Gastrocnemius medialis (tissue), 4 donors: ENCODE measurements at regions not wholly inside any gene's neighbourhood (a gene's known extent, or its start where the extent isn't known, plus 50 kb on each side); places are given as distances from the start of the nearest gene placed in this dataset.
A peak's percentile ranks its signal among the peaks of the same experiment; 100 is the strongest.

Experiments used
- ATAC-seq, 2 donors: fragments of 150-250 bp; one replicate each; pipeline ENCODE4 v1.9.1; 2016
- DNase-seq, 2 donors: peaks; one replicate each; pipeline ENCODE4 v3.0.0-alpha.2; 2019
- H3K27ac ChIP-seq, 4 donors: fragments of 200-600 bp; sonication (generic); 1 replicate in 1 of 4; 2 replicates in 3 of 4; pipeline ENCODE4 v1.5.1; 2016 to 2018; ENCODE audit warnings: mild to moderate bottlenecking in 2 of 4, moderate library complexity in 1 of 4
- H3K27me3 ChIP-seq, 3 donors: fragments of 200-600 bp; sonication (generic) in 2 of 3; 1 replicate in 1 of 3; 2 replicates in 2 of 3; pipeline versions ENCODE4 v1.5.1 to v1.6.0; 2016 to 2019; ENCODE audit warnings: mild to moderate bottlenecking in 1 of 3, moderate library complexity in 1 of 3
- H3K36me3 ChIP-seq, 2 donors: fragments of 200-600 bp; sonication (generic) in 1 of 2; one replicate each; pipeline ENCODE4 v1.5.1; 2017 to 2018
- H3K4me1 ChIP-seq, 2 donors: fragments of 200-600 bp; sonication (generic) in 1 of 2; one replicate each; pipeline ENCODE4 v1.5.1; 2016 to 2017; ENCODE audit warnings: mild to moderate bottlenecking in 2 of 2
- H3K4me3 ChIP-seq, 4 donors: fragments of 200-600 bp; sonication (generic) in 3 of 4; 1 replicate in 1 of 4; 2 replicates in 3 of 4; pipeline ENCODE4 v1.5.1; 2016 to 2019; ENCODE audit warnings: mild to moderate bottlenecking in 2 of 4
- H3K9me3 ChIP-seq, 3 donors: fragments of 200-600 bp; sonication (generic) in 2 of 3; 1 replicate in 1 of 3; 2 replicates in 2 of 3; pipeline ENCODE4 v1.5.1; 2016 to 2019
- POLR2A ChIP-seq, 2 donors: fragments of 450-650 bp; IDR thresholded peaks; one replicate each; pipeline ENCODE4 v1.6.1; 2017; ENCODE audit warnings: antibody characterized with exemption in 2 of 2, mild to moderate bottlenecking in 2 of 2, moderate library complexity in 2 of 2
- in situ Hi-C, 4 donors: fragments of 200-750 bp; cut with MboI; loops; one replicate each; pipeline versions ENCODE4 v1.15.0 to v1.8.0; 2017; ENCODE audit warnings: low sequenced_read_pairs in 4 of 4
- intact Hi-C: fragments of 100-400 bp; cut with DNase I; formaldehyde crosslinking; loops from one replicate; pipeline ENCODE4 v1.15.1; 2023; ENCODE audit warnings: low total_unique reads
- TF ChIP-seq, protein P1 (sequence below), 5 experiments: fragments of 450-650 bp in 3 of 5; fragments of 200-600 bp in 2 of 5; sonication (generic) in 2 of 5; IDR thresholded peaks in 4 of 5; conservative IDR thresholded peaks in 1 of 5; 1 replicate in 4 of 5; 2 replicates in 1 of 5; pipeline ENCODE4 v1.5.1; 2016 to 2019; ENCODE audit warnings: antibody characterized with exemption in 5 of 5, mild to moderate bottlenecking in 3 of 5, moderate library complexity in 3 of 5

- intact Hi-C loops = no loop called here
- Histone ChIP-seq H3K4me1 (peaks cover 15% of the 10 kb centered on the region in 2 donors), H3K27ac (peak overlapping the region in 2 of 4 donors; percentile 20 to 33), H3K9me3 (no peaks in the 10 kb centered on the region), H3K36me3 (no peaks in the 10 kb centered on the region), H3K4me3 (no peak overlapping the region), H3K27me3 (no peaks in the 10 kb centered on the region)
- DNase-seq (no peak), ATAC-seq (peak in 1 of 2 donors; percentile 55)
- TF ChIP-seq, protein P1, sequence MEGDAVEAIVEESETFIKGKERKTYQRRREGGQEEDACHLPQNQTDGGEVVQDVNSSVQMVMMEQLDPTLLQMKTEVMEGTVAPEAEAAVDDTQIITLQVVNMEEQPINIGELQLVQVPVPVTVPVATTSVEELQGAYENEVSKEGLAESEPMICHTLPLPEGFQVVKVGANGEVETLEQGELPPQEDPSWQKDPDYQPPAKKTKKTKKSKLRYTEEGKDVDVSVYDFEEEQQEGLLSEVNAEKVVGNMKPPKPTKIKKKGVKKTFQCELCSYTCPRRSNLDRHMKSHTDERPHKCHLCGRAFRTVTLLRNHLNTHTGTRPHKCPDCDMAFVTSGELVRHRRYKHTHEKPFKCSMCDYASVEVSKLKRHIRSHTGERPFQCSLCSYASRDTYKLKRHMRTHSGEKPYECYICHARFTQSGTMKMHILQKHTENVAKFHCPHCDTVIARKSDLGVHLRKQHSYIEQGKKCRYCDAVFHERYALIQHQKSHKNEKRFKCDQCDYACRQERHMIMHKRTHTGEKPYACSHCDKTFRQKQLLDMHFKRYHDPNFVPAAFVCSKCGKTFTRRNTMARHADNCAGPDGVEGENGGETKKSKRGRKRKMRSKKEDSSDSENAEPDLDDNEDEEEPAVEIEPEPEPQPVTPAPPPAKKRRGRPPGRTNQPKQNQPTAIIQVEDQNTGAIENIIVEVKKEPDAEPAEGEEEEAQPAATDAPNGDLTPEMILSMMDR (IDR thresholded peaks at IDR 0.05 in 4 of 5, conservative IDR thresholded peaks at IDR 0.05 in 1 of 5) = no peak
- no peak for TF ChIP-seq POLR2A (IDR thresholded peaks at IDR 0.05)
- in situ Hi-C loops = no loop called here
Observed at GRCh38 chr2:147373800-147374422, 470.9 kb upstream of the ACVR2A start.

GRCh38 chr2:147368306-147368705, 476.5 kb upstream of the ACVR2A start:
- Histone ChIP-seq H3K9me3 (no peaks in the 10 kb centered on the region), H3K4me1 (peaks cover 0 to under 1% of the 10 kb centered on the region in 2 donors), H3K27me3 (no peaks in the 10 kb centered on the region), H3K4me3 (no peak overlapping the region), H3K36me3 (no peaks in the 10 kb centered on the region), H3K27ac (no peak overlapping the region)
- TF ChIP-seq, protein P1 (IDR thresholded peaks at IDR 0.05 in 4 of 5, conservative IDR thresholded peaks at IDR 0.05 in 1 of 5) = no peak
- no peak for TF ChIP-seq POLR2A (IDR thresholded peaks at IDR 0.05)
- in situ Hi-C loops = no loop called here
- intact Hi-C loops = no loop called here
- ATAC-seq (no peak), DNase-seq (no peak)

GRCh38 chr2:147366279-147366678, 478.6 kb upstream of the ACVR2A start:
- Histone ChIP-seq H3K27me3 (no peaks in the 10 kb centered on the region), H3K27ac (no peak overlapping the region), H3K9me3 (no peaks in the 10 kb centered on the region), H3K36me3 (no peaks in the 10 kb centered on the region), H3K4me1 (no peaks in the 10 kb centered on the region), H3K4me3 (no peak overlapping the region)
- DNase-seq (no peak), ATAC-seq (no peak)
- intact Hi-C loops = no loop called here
- in situ Hi-C loops = no loop called here
- TF ChIP-seq, protein P1 (IDR thresholded peaks at IDR 0.05 in 4 of 5, conservative IDR thresholded peaks at IDR 0.05 in 1 of 5) = no peak
- TF ChIP-seq POLR2A (IDR thresholded peaks at IDR 0.05) = no peak

DNA sequence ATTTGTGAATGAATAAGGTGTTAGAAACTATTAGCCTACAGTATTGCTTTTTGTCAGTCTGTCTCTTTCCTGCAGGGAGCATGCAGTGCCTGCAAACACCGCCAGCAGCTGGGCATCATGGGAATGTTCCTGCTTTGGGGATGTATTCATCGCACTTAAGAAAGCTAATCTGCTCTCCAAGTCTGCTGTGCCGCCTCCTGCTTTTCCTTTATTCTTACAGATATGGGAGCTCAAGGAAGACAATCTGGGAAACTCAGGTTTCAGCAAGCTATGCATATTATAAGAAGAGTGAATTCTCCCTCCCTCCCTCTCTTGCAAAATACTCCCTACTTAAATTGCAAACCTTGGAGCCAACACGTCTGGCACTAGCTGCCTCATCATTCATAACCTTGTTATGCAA, 479.2 kb upstream of the ACVR2A start:
- Histone ChIP-seq H3K4me3 (no peak overlapping the region), H3K36me3 (no peaks in the 10 kb centered on the region), H3K9me3 (no peaks in the 10 kb centered on the region), H3K27ac (no peak overlapping the region), H3K27me3 (no peaks in the 10 kb centered on the region), H3K4me1 (no peaks in the 10 kb centered on the region)
- in situ Hi-C loops = no loop called here
- no peak for ATAC-seq
- DNase-seq = no peak
- intact Hi-C loops = no loop called here
- TF ChIP-seq, protein P1 (IDR thresholded peaks at IDR 0.05 in 4 of 5, conservative IDR thresholded peaks at IDR 0.05 in 1 of 5) = peak in 1 of 5 experiments; percentile 8
- no peak for TF ChIP-seq POLR2A (IDR thresholded peaks at IDR 0.05)

- no peak for DNase-seq
- intact Hi-C loops = no loop called here
Observed at GRCh38 chr2:147364597-147364996, 480.2 kb upstream of the ACVR2A start.

More at GRCh38 chr2:147364597-147364996, 480.2 kb upstream of the ACVR2A start:
- in situ Hi-C loops = no loop called here
- no peak for ATAC-seq
- H3K27ac ChIP-seq = no peak overlapping the region
- H3K4me1 ChIP-seq = no peaks in the 10 kb centered on the region
- H3K9me3 ChIP-seq = no peaks in the 10 kb centered on the region
- no peaks in the 10 kb centered on the region for H3K36me3 ChIP-seq
- TF ChIP-seq, protein P1 (IDR thresholded peaks at IDR 0.05 in 4 of 5, conservative IDR thresholded peaks at IDR 0.05 in 1 of 5) = no peak
- TF ChIP-seq POLR2A (IDR thresholded peaks at IDR 0.05) = no peak
- H3K27me3 ChIP-seq = no peaks in the 10 kb centered on the region
- H3K4me3 ChIP-seq = no peak overlapping the region
